Esophagus squamous epithelium (tissue), 4 donors: ENCODE measurements at regions not wholly inside any gene's neighbourhood (a gene's known extent, or its start where the extent isn't known, plus 50 kb on each side); places are given as distances from the start of the nearest gene placed in this dataset.

Source experiments
- CTCF ChIP-seq, 6 experiments: fragments of 450-650 bp in 4 of 6; fragments of 200-600 bp in 2 of 6; sonication (generic) in 2 of 6; IDR thresholded peaks; one replicate each; pipeline ENCODE4 v1.5.1; 2016 to 2019; ENCODE audit warnings: antibody characterized with exemption in 6 of 6, mild to moderate bottlenecking in 4 of 6, moderate library complexity in 4 of 6
- POLR2A ChIP-seq, 4 donors: fragments of 450-650 bp; IDR thresholded peaks; one replicate each; pipeline ENCODE4 v1.6.1; 2017; ENCODE audit warnings: antibody characterized with exemption in 4 of 4, mild to moderate bottlenecking in 4 of 4, moderate library complexity in 3 of 4

DNA sequence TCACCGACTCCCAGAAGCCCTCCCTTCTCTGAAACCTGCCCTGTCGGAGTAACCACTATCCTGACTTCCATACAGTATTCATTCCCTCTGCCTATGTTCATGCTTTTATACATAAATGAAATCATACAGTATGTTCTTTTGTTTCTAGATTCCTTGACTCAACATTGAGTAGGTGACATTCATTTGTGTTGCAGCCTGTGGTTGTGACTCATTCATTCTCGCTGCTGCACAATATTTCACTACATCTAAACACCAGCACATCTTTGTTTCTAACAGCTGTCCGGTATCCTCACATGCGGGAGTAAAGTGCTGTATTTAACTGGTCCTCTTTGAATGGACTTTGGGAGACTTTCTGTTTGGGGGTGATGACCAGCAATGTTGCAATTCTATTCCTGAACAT is 135.0 kb upstream of the FOXF1 start:
- TF ChIP-seq CTCF (IDR thresholded peaks at IDR 0.05), result no peak
- no peak for TF ChIP-seq POLR2A (IDR thresholded peaks at IDR 0.05)
